Mesenchymal stem cell (in vitro differentiated cells and primary cell): ENCODE measurements at regions not wholly inside any gene's neighbourhood (a gene's known extent, or its start where the extent isn't known, plus 50 kb on each side); places are given as distances from the start of the nearest gene placed in this dataset.

Experiments used
- DNase-seq: peaks from one replicate; pipeline ENCODE4 v3.0.0-alpha.2; 2013
- H2AFZ ChIP-seq: one replicate; pipeline ENCODE4 v1.6.1; 2013; ENCODE audit warnings: low read depth, mild to moderate bottlenecking, control low read depth, inconsistent platforms, low read length, moderate library complexity
- H2AK5ac ChIP-seq: 2 replicates; pipeline ENCODE4 v1.6.1; 2013; ENCODE audit warnings: low read length, moderate library complexity, mild to moderate bottlenecking, inconsistent platforms; ENCODE audit not compliant: severe bottlenecking
- H2BK120ac ChIP-seq: one replicate; pipeline ENCODE4 v1.6.1; 2013; ENCODE audit warnings: low read depth, mild to moderate bottlenecking, inconsistent platforms, low read length, moderate library complexity
- H2BK12ac ChIP-seq, 2 experiments: one replicate each; pipeline ENCODE4 v1.6.1; 2013; ENCODE audit warnings: inconsistent platforms in 2 of 2, low read length in 2 of 2, mild to moderate bottlenecking in 2 of 2, moderate library complexity in 2 of 2, control low read depth in 1 of 2
- H2BK15ac ChIP-seq: one replicate; pipeline ENCODE4 v1.6.1; 2013; ENCODE audit warnings: mild to moderate bottlenecking, low read depth, inconsistent platforms; ENCODE audit not compliant: poor library complexity, severe bottlenecking
- H2BK5ac ChIP-seq: 2 replicates; pipeline ENCODE4 v1.6.1; 2013; ENCODE audit warnings: low read depth, mild to moderate bottlenecking, low read length, control low read depth, inconsistent platforms; ENCODE audit not compliant: poor library complexity, severe bottlenecking
- H3K14ac ChIP-seq, 2 experiments: one replicate each; pipeline ENCODE4 v1.6.1; 2013; ENCODE audit warnings: inconsistent platforms in 2 of 2, low read length in 2 of 2, control low read depth in 1 of 2, mild to moderate bottlenecking in 1 of 2, moderate library complexity in 1 of 2
- H3K18ac ChIP-seq, 2 experiments: one replicate each; pipeline ENCODE4 v1.6.1; 2013; ENCODE audit warnings: inconsistent platforms in 2 of 2, low read length in 2 of 2, control low read depth in 1 of 2, low read depth in 1 of 2, mild to moderate bottlenecking in 1 of 2
- H3K23ac ChIP-seq, 2 experiments: one replicate each; pipeline ENCODE4 v1.6.1; 2013; ENCODE audit warnings: inconsistent platforms in 2 of 2, low read length in 2 of 2, mild to moderate bottlenecking in 2 of 2, moderate library complexity in 2 of 2, control low read depth in 1 of 2
- H3K27ac ChIP-seq: 2 replicates; pipeline ENCODE4 v1.5.1; 2013; ENCODE audit warnings: mild to moderate bottlenecking, moderate library complexity, low read length, control low read depth, inconsistent platforms; ENCODE audit not compliant: poor library complexity, severe bottlenecking
- H3K27me3 ChIP-seq, 2 experiments: 2 replicates each; pipeline versions ENCODE4 v1.6.1 to v1.7.0; 2013; ENCODE audit warnings: low read length in 2 of 2, mild to moderate bottlenecking in 2 of 2, moderate library complexity in 2 of 2, control low read depth in 1 of 2, inconsistent platforms in 1 of 2; ENCODE audit not compliant: control insufficient read depth in 1 of 2, insufficient read depth in 1 of 2
- H3K36me3 ChIP-seq, 2 experiments: 2 replicates each; pipeline versions ENCODE4 v1.6.1 to v1.7.0; 2013; ENCODE audit warnings: low read length in 2 of 2, control low read depth in 1 of 2, inconsistent platforms in 1 of 2, low read depth in 1 of 2, mild to moderate bottlenecking in 1 of 2; ENCODE audit not compliant: insufficient read depth in 2 of 2, control insufficient read depth in 1 of 2
- H3K4ac ChIP-seq, 2 experiments: one replicate each; pipeline ENCODE4 v1.6.1; 2013; ENCODE audit warnings: inconsistent platforms in 2 of 2, low read length in 2 of 2, mild to moderate bottlenecking in 2 of 2, moderate library complexity in 2 of 2, control low read depth in 1 of 2, low read depth in 1 of 2
- H3K4me1 ChIP-seq: 2 replicates; pipeline ENCODE4 v1.6.1; 2013; ENCODE audit warnings: low read depth, low read length, control low read depth; ENCODE audit not compliant: control insufficient read depth, insufficient read depth
- H3K4me2 ChIP-seq: 2 replicates; pipeline ENCODE4 v1.6.1; 2013; ENCODE audit warnings: low read length, mild to moderate bottlenecking, inconsistent platforms; ENCODE audit not compliant: poor library complexity, severe bottlenecking
- H3K4me3 ChIP-seq, 2 experiments: 2 replicates each; pipeline versions ENCODE4 v1.5.1 to v1.7.0; 2013; ENCODE audit warnings: low read length in 2 of 2, mild to moderate bottlenecking in 2 of 2, control low read depth in 1 of 2, low read depth in 1 of 2; ENCODE audit not compliant: insufficient read depth in 1 of 2
- H3K79me1 ChIP-seq: replicated peaks from 2 replicates; pipeline ENCODE4 v1.6.1; 2013; ENCODE audit warnings: mild to moderate bottlenecking, control low read depth, low read length, inconsistent platforms; ENCODE audit not compliant: poor library complexity, severe bottlenecking
- H3K9ac ChIP-seq: 2 replicates; pipeline ENCODE4 v1.7.0; 2013; ENCODE audit warnings: mild to moderate bottlenecking, low read length, moderate library complexity
- H3K9me3 ChIP-seq: 2 replicates; pipeline ENCODE4 v1.7.0; 2013; ENCODE audit warnings: mild to moderate bottlenecking, low read length; ENCODE audit not compliant: control insufficient read depth
- H4K8ac ChIP-seq: one replicate; pipeline ENCODE4 v1.6.1; 2013; ENCODE audit warnings: inconsistent platforms, mild to moderate bottlenecking, low read length, moderate library complexity
- H4K91ac ChIP-seq: one replicate; pipeline ENCODE4 v1.6.1; 2013; ENCODE audit warnings: mild to moderate bottlenecking, low read length, inconsistent platforms
- WGBS: methylation state at CpG from one replicate; pipeline ENCODE4 v1.1.7; 2013; ENCODE audit warnings: mixed read lengths; 5-methylcytosine and 5-hydroxymethylcytosine counted together

- Histone ChIP-seq H3K27ac (no peak overlapping the region), H3K18ac (no peak overlapping the region), H3K4me1 (no peaks in the 10 kb centered on the region), H2AK5ac (no peak overlapping the region), H2AFZ (no peak overlapping the region), H3K36me3 (no peaks in the 10 kb centered on the region), H3K9me3 (no peaks in the 10 kb centered on the region), H2BK12ac (no peak overlapping the region), H3K23ac (no peak overlapping the region), H4K8ac (no peak overlapping the region), H2BK15ac (no peak overlapping the region), H4K91ac (no peak overlapping the region), H3K27me3 (no peaks in the 10 kb centered on the region), H2BK5ac (no peak overlapping the region), H3K4me3 (no peak overlapping the region), H2BK120ac (no peak overlapping the region), H3K4me2 (no peak overlapping the region), H3K79me1 (no peaks in the 10 kb centered on the region), H3K4ac (no peak overlapping the region), H3K14ac (no peak overlapping the region), H3K9ac (no peak overlapping the region)
- no peak for DNase-seq
- WGBS = 93% methylated on average over 1 of the region's 2 CpGs
Observed at GRCh38 chr2:215550331-215550730, 114.5 kb upstream of the FN1 start.

GRCh38 chr2:215548714-215549113 lies 112.8 kb upstream of the FN1 start:
- Histone ChIP-seq H3K9me3 (no peaks in the 10 kb centered on the region), H3K4me1 (no peaks in the 10 kb centered on the region), H3K4ac (no peak overlapping the region), H3K27me3 (no peaks in the 10 kb centered on the region), H3K14ac (no peak overlapping the region), H2BK12ac (no peak overlapping the region), H4K8ac (no peak overlapping the region), H3K4me3 (no peak overlapping the region), H3K36me3 (no peaks in the 10 kb centered on the region), H2BK5ac (no peak overlapping the region), H2BK120ac (no peak overlapping the region), H3K23ac (no peak overlapping the region), H2AFZ (no peak overlapping the region), H3K27ac (no peak overlapping the region), H3K9ac (no peak overlapping the region), H3K18ac (no peak overlapping the region), H4K91ac (no peak overlapping the region), H3K4me2 (no peak overlapping the region), H2BK15ac (no peak overlapping the region), H3K79me1 (no peaks in the 10 kb centered on the region), H2AK5ac (no peak overlapping the region)
- 78% methylated on average over 2 of the region's 2 CpGs for WGBS
- DNase-seq = no peak

- Histone ChIP-seq H2AK5ac (no peak overlapping the region), H2AFZ (no peak overlapping the region), H3K18ac (no peak overlapping the region), H4K8ac (no peak overlapping the region), H3K14ac (no peak overlapping the region), H3K36me3 (no peaks in the 10 kb centered on the region), H2BK120ac (no peak overlapping the region), H2BK5ac (no peak overlapping the region), H3K79me1 (no peaks in the 10 kb centered on the region), H4K91ac (no peak overlapping the region), H3K27ac (no peak overlapping the region), H3K4me3 (no peak overlapping the region), H3K23ac (no peak overlapping the region), H2BK12ac (no peak overlapping the region), H3K4ac (no peak overlapping the region), H3K9ac (no peak overlapping the region), H3K9me3 (no peaks in the 10 kb centered on the region), H2BK15ac (no peak overlapping the region), H3K4me2 (no peak overlapping the region), H3K27me3 (no peaks in the 10 kb centered on the region), H3K4me1 (no peaks in the 10 kb centered on the region)
- DNase-seq = no peak
Observed at GRCh38 chr2:215542690-215543089, 106.8 kb upstream of the FN1 start.

GRCh38 chr2:215540658-215541057 lies 104.8 kb upstream of the FN1 start:
- Histone ChIP-seq H4K91ac (no peak overlapping the region), H4K8ac (no peak overlapping the region), H3K9me3 (no peaks in the 10 kb centered on the region), H3K4ac (no peak overlapping the region), H3K14ac (no peak overlapping the region), H3K4me1 (no peaks in the 10 kb centered on the region), H2AK5ac (no peak overlapping the region), H3K23ac (no peak overlapping the region), H3K79me1 (no peaks in the 10 kb centered on the region), H3K27ac (no peak overlapping the region), H2BK12ac (no peak overlapping the region), H3K36me3 (no peaks in the 10 kb centered on the region), H2AFZ (no peak overlapping the region), H2BK15ac (no peak overlapping the region), H2BK120ac (no peak overlapping the region), H3K4me2 (no peak overlapping the region), H3K9ac (peak overlapping the region; percentile 45), H3K4me3 (no peak overlapping the region), H3K27me3 (no peaks in the 10 kb centered on the region), H3K18ac (no peak overlapping the region), H2BK5ac (no peak overlapping the region)
- DNase-seq = no peak
- no CpG with 5 or more reads among the region's 1 CpG for WGBS
